Dendritic cell treated with granulocyte-macrophage colony-stimulating factor and Interleukin-4, amounts not matched to agents 40 ng/mL and 50 ng/mL, for 4 days (primary cell): ENCODE measurements at regions not wholly inside any gene's neighbourhood (a gene's known extent, or its start where the extent isn't known, plus 50 kb on each side); places are given as distances from the start of the nearest gene placed in this dataset.

Experiments
- H3K27ac Mint-ChIP-seq: one replicate; pipeline ENCODE4 v1.8.0; 2022; ENCODE audit warnings: mild to moderate bottlenecking, mixed read lengths
- H3K27me3 Mint-ChIP-seq: one replicate; pipeline ENCODE4 v1.8.0; 2022; ENCODE audit warnings: mild to moderate bottlenecking, mixed read lengths
- H3K36me3 Mint-ChIP-seq: one replicate; pipeline ENCODE4 v1.8.0; 2022; ENCODE audit warnings: low read depth, mixed read lengths
- H3K4me1 Mint-ChIP-seq: one replicate; pipeline ENCODE4 v1.8.0; 2022; ENCODE audit warnings: low read depth, mixed read lengths
- H3K4me3 Mint-ChIP-seq: one replicate; pipeline ENCODE4 v1.8.0; 2022; ENCODE audit warnings: mild to moderate bottlenecking, moderate library complexity, mixed read lengths
- H3K9me3 Mint-ChIP-seq: one replicate; pipeline ENCODE4 v1.8.0; 2022; ENCODE audit warnings: mixed read lengths
- intact Hi-C: fragments of 100-400 bp; cut with micrococcal nuclease; formaldehyde crosslinking; loops from one replicate; pipeline ENCODE4 v1.15.0; 2022

- Mint-ChIP-seq H3K4me1 (peaks cover 20% of the 10 kb centered on the region), H3K4me3 (no peak overlapping the region), H3K36me3 (no peaks in the 10 kb centered on the region), H3K27me3 (peaks cover 26% of the 10 kb centered on the region), H3K9me3 (no peaks in the 10 kb centered on the region), H3K27ac (no peak overlapping the region)
- intact Hi-C loops, result no loop called here
Measured at GRCh38 chr16:79362300-79362970, 238.1 kb downstream of the MAF start.

- Mint-ChIP-seq H3K9me3 (no peaks in the 10 kb centered on the region), H3K27ac (no peak overlapping the region), H3K4me1 (peaks cover 20% of the 10 kb centered on the region)
Measured at GRCh38 chr16:79361132-79361751, 239.3 kb downstream of the MAF start.

GRCh38 chr16:79360267-79360666 is 240.3 kb downstream of the MAF start:
- intact Hi-C loops, result no loop called here
- peaks cover 19% of the 10 kb centered on the region for H3K4me1 Mint-ChIP-seq

More at GRCh38 chr16:79361132-79361751, 239.3 kb downstream of the MAF start:
- Mint-ChIP-seq H3K36me3 (no peaks in the 10 kb centered on the region), H3K4me3 (no peak overlapping the region), H3K27me3 (peaks cover 27% of the 10 kb centered on the region)
- intact Hi-C loops, result no loop called here

GRCh38 chr16:79359082-79359481 is 241.5 kb downstream of the MAF start:
- H3K27ac Mint-ChIP-seq, result no peak overlapping the region
- no peaks in the 10 kb centered on the region for H3K36me3 Mint-ChIP-seq

More at GRCh38 chr16:79360267-79360666, 240.3 kb downstream of the MAF start:
- H3K27ac Mint-ChIP-seq, result no peak overlapping the region
- peaks cover 27% of the 10 kb centered on the region for H3K27me3 Mint-ChIP-seq
- no peak overlapping the region for H3K4me3 Mint-ChIP-seq
- H3K36me3 Mint-ChIP-seq, result no peaks in the 10 kb centered on the region
- H3K9me3 Mint-ChIP-seq, result no peaks in the 10 kb centered on the region

DNA sequence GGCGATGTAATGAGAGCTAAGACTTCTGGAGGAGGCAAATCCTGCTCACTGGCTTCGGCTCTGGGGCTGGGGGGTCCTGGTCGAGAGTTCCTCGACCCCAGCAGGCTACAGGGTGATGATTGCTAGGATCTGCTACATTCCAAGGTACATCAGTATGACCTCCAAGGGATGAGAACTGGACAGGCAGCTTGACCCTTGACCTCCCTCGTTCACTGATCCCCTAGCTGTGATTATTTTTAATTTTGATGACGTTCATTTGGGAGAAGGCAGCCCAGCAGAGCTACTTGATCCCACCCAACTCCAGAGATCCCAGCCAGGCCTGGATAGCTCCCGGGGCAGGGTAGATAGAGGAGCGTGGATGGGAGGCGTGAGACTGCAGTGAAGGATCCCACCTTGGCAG is 242.3 kb downstream of the MAF start:
- peaks cover 20% of the 10 kb centered on the region for H3K27me3 Mint-ChIP-seq
- no peak overlapping the region for H3K4me3 Mint-ChIP-seq
- no peaks in the 10 kb centered on the region for H3K4me1 Mint-ChIP-seq
- H3K9me3 Mint-ChIP-seq, result no peaks in the 10 kb centered on the region
- intact Hi-C loops, result no loop called here
- no peak overlapping the region for H3K27ac Mint-ChIP-seq
- no peaks in the 10 kb centered on the region for H3K36me3 Mint-ChIP-seq

More at GRCh38 chr16:79359082-79359481, 241.5 kb downstream of the MAF start:
- Mint-ChIP-seq H3K4me3 (no peak overlapping the region), H3K27me3 (peaks cover 25% of the 10 kb centered on the region), H3K9me3 (no peaks in the 10 kb centered on the region), H3K4me1 (peaks cover 7% of the 10 kb centered on the region)
- intact Hi-C loops, result no loop called here

DNA sequence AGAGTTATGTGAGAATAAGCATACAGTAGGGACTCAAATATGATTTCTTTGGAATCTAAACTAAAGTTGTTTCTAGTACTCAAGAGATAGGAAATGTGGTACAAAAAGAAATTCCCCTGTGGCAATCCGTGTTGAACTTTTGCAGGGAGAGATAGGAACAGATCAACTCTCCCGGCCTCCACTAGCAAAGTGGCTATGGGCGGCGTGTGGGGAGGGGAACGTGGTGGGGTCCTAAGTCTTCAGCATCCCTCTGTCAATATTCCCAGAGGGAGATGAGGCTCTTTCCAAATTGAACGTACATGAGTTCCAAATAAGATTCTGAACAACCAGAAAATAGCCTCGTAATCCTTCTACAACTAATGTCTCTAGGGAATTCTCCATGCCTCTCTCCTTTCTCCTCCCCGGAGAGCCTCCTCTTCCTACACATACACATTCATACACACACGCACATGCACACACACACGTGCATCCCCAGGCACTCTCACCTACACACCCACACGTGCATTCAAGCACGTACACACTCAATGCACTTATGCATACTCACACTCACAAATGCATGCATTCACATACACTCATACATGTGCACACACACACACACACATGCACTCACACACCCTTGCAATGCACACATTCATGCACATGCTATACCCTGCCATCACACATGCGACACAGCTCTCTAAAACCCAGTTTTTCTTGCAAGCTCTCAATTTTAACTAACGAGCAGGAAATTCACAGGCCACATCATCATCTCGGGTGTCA is 244.8 kb downstream of the MAF start:
- Mint-ChIP-seq H3K4me1 (peaks cover 11% of the 10 kb centered on the region), H3K27ac (no peak overlapping the region), H3K36me3 (no peaks in the 10 kb centered on the region)

GRCh38 chr16:79351927-79352326 is 248.6 kb downstream of the MAF start:
- H3K27ac Mint-ChIP-seq, result no peak overlapping the region
- peaks cover 26% of the 10 kb centered on the region for H3K27me3 Mint-ChIP-seq
- intact Hi-C loops, result no loop called here
- no peaks in the 10 kb centered on the region for H3K9me3 Mint-ChIP-seq
- no peaks in the 10 kb centered on the region for H3K36me3 Mint-ChIP-seq
- peaks cover 26% of the 10 kb centered on the region for H3K4me1 Mint-ChIP-seq
- no peak overlapping the region for H3K4me3 Mint-ChIP-seq

More for the DNA sequence above, 244.8 kb downstream of the MAF start:
- no peaks in the 10 kb centered on the region for H3K9me3 Mint-ChIP-seq
- no peak overlapping the region for H3K4me3 Mint-ChIP-seq
- intact Hi-C loops, result no loop called here
- H3K27me3 Mint-ChIP-seq, result peaks cover 10% of the 10 kb centered on the region

DNA sequence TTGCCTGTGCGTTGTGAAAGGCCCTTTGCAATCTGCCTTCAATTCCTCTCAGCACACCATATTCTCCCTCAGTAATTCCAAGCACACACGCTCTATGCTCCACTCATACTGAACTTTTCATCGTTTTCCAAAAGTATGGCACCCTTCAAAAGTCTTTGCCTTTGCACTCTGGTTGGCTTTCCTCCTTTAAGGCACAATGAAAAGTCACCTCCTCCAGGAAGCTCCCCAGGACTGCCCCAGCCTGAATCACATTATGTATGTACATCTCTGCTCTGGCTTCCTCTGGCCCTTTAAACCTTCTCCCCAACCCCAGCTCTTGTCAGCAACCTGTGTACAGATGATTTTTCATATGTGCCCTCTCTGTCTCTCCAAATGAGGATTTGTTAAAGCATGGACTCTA is 250.7 kb downstream of the MAF start:
- intact Hi-C loops, result no loop called here
- H3K4me3 Mint-ChIP-seq, result no peak overlapping the region
- no peaks in the 10 kb centered on the region for H3K36me3 Mint-ChIP-seq
- H3K27me3 Mint-ChIP-seq, result peaks cover 24% of the 10 kb centered on the region
- peaks cover 27% of the 10 kb centered on the region for H3K4me1 Mint-ChIP-seq
- no peak overlapping the region for H3K27ac Mint-ChIP-seq
- H3K9me3 Mint-ChIP-seq, result no peaks in the 10 kb centered on the region

- Mint-ChIP-seq H3K4me3 (no peak overlapping the region), H3K36me3 (no peaks in the 10 kb centered on the region), H3K4me1 (peaks cover 29% of the 10 kb centered on the region), H3K27me3 (peaks cover 25% of the 10 kb centered on the region), H3K9me3 (no peaks in the 10 kb centered on the region), H3K27ac (no peak overlapping the region)
- intact Hi-C loops, result no loop called here
Measured at GRCh38 chr16:79348521-79349306, 251.8 kb downstream of the MAF start.

GRCh38 chr16:79347277-79347676 is 253.3 kb downstream of the MAF start:
- H3K36me3 Mint-ChIP-seq, result no peaks in the 10 kb centered on the region
- no peak overlapping the region for H3K4me3 Mint-ChIP-seq
- peaks cover 27% of the 10 kb centered on the region for H3K27me3 Mint-ChIP-seq
- intact Hi-C loops, result no loop called here
- H3K9me3 Mint-ChIP-seq, result no peaks in the 10 kb centered on the region
- peaks cover 32% of the 10 kb centered on the region for H3K4me1 Mint-ChIP-seq
- no peak overlapping the region for H3K27ac Mint-ChIP-seq

DNA sequence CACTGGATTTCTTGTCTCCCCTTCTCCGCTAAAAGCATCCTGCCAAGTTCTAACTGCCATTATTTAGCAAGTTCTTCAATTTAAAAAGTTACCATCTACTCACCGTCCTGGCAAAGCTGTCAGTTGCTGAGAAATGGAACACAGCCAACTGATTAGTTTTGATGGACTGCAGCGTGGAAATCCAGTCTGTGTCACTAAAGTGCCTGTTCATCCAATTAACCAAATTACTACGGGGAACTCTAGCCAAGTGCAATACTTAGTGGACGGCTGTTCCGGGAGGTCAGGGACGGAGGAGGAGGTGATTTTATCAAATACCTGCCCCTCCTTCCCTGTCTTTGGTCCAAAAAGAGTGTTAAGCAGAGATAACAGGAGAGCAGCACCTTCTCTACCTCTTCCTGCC is 260.7 kb downstream of the MAF start:
- H3K36me3 Mint-ChIP-seq, result no peaks in the 10 kb centered on the region
- H3K4me1 Mint-ChIP-seq, result peaks cover 15% of the 10 kb centered on the region
- peaks cover 20% of the 10 kb centered on the region for H3K27me3 Mint-ChIP-seq
- no peak overlapping the region for H3K4me3 Mint-ChIP-seq
- H3K9me3 Mint-ChIP-seq, result peaks cover 9% of the 10 kb centered on the region
- no peak overlapping the region for H3K27ac Mint-ChIP-seq
- intact Hi-C loops, result no loop called here

GRCh38 chr16:79337906-79338305 is 262.6 kb downstream of the MAF start:
- H3K4me3 Mint-ChIP-seq, result no peak overlapping the region
- no peaks in the 10 kb centered on the region for H3K36me3 Mint-ChIP-seq
- peaks cover 9% of the 10 kb centered on the region for H3K9me3 Mint-ChIP-seq
- H3K27ac Mint-ChIP-seq, result no peak overlapping the region
- peaks cover 14% of the 10 kb centered on the region for H3K27me3 Mint-ChIP-seq
- intact Hi-C loops, result no loop called here
- H3K4me1 Mint-ChIP-seq, result peaks cover 15% of the 10 kb centered on the region

DNA sequence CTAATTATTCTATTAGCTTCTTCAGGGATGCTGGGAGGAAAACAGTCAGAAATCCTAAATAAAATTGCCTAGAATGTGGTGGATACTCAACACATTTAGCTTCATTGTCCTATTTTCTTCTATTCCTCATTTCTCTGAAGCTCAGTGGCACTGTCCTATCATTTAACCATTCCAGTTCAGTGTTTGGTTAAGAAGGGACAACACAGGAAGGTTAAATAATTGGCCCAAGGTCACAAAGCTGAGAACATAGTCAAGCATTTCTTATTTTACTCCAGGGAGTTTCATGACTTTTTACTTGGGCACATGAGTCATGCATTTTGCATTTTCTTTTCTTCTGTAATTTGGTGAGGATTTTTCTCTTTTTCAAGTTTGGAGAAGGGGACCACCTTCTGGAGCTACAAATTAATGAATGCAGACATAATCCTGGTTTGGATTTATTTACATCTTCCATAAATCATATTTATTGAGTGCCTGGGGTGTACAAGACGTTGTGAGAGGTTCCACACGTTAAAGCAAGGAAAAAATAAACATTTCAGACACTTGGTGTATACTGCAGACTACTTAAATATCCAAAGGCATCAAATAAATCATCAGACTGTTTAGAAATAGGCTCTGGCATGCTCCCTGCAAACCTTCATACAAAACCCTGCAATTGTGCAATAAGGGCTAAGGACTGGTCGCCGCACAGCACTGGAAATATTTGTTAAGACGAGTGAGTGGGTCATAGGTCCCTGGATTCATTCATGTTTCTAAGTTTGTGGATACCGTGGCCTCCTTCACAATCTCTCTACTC is 263.9 kb downstream of the MAF start:
- peaks cover 14% of the 10 kb centered on the region for H3K27me3 Mint-ChIP-seq
- H3K4me3 Mint-ChIP-seq, result no peak overlapping the region

More for the DNA sequence above, 263.9 kb downstream of the MAF start:
- H3K4me1 Mint-ChIP-seq, result peaks cover 18% of the 10 kb centered on the region
- intact Hi-C loops, result no loop called here
- H3K27ac Mint-ChIP-seq, result no peak overlapping the region
- H3K36me3 Mint-ChIP-seq, result no peaks in the 10 kb centered on the region
- H3K9me3 Mint-ChIP-seq, result peaks cover 9% of the 10 kb centered on the region
